ENCODE measurements at regions not wholly inside any gene's neighbourhood (a gene's known extent, or its start where the extent isn't known, plus 50 kb on each side); places are given as distances from the start of the nearest gene placed in this dataset.

DNA sequence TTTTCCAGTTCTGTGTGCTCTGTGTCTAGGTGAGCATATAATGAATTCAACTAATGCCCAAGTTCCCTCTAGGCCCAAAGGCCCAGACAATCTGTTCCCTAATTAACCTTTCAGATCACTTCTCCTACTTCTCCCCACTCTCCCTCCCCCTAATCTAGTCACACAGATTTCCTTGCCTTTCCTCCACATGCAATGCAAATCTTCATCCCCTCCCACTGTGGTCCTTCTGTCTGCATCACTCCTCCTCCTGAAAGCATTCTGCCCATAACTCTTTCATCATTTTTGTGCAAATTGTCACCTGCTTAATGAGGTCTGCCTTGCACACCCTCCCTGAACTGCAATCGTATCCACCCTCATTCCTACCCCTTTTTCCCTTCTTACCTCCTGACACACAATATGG is 346.6 kb downstream of the FBXO8 start:
- Histone ChIP-seq H3K9me3 (no peaks in the 10 kb centered on the region), H3K27ac (no peak overlapping the region), H3K4me1 (no peaks in the 10 kb centered on the region), H3K27me3 (no peaks in the 10 kb centered on the region), H3K4me3 (no peak overlapping the region), H3K36me3 (replicated peaks in 1 of 2; ENCODE audit: insufficient read depth in 1 of 2, low read depth in 2 of 2) (no peaks in the 10 kb centered on the region)
- no peak for TF ChIP-seq POLR2A (IDR thresholded peaks at IDR 0.05)
- TF ChIP-seq, protein P1, sequence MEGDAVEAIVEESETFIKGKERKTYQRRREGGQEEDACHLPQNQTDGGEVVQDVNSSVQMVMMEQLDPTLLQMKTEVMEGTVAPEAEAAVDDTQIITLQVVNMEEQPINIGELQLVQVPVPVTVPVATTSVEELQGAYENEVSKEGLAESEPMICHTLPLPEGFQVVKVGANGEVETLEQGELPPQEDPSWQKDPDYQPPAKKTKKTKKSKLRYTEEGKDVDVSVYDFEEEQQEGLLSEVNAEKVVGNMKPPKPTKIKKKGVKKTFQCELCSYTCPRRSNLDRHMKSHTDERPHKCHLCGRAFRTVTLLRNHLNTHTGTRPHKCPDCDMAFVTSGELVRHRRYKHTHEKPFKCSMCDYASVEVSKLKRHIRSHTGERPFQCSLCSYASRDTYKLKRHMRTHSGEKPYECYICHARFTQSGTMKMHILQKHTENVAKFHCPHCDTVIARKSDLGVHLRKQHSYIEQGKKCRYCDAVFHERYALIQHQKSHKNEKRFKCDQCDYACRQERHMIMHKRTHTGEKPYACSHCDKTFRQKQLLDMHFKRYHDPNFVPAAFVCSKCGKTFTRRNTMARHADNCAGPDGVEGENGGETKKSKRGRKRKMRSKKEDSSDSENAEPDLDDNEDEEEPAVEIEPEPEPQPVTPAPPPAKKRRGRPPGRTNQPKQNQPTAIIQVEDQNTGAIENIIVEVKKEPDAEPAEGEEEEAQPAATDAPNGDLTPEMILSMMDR (IDR thresholded peaks at IDR 0.05): no peak
- 36 to 40% methylated on average over 1 of the region's 1 CpG for WGBS, 2 donors
- no peak for ATAC-seq
- intact Hi-C loops (cut with DNase I): no loop called here
- no peak for DNase-seq

GRCh38 chr4:173935622-173936405 is 347.7 kb downstream of the FBXO8 start:
- no peaks in the 10 kb centered on the region for H3K9me3 ChIP-seq
- no peaks in the 10 kb centered on the region for H3K4me1 ChIP-seq
- H3K27ac ChIP-seq: no peak overlapping the region
- no peak for ATAC-seq
- 35 to 44% methylated on average over 5 of the region's 5 CpGs for WGBS, 2 donors
- intact Hi-C loops (cut with DNase I): no loop called here
- no peak for DNase-seq
- TF ChIP-seq, protein P1 (IDR thresholded peaks at IDR 0.05): no peak
- no peak for TF ChIP-seq POLR2A (IDR thresholded peaks at IDR 0.05)
- no peak overlapping the region for H3K4me3 ChIP-seq
- no peaks in the 10 kb centered on the region for H3K27me3 ChIP-seq
- H3K36me3 ChIP-seq (replicated peaks in 1 of 2; ENCODE audit: insufficient read depth in 1 of 2, low read depth in 2 of 2): no peaks in the 10 kb centered on the region

- ATAC-seq: no peak
- intact Hi-C loops (cut with DNase I): no loop called here
Measured at GRCh38 chr4:173934933-173935620, 348.4 kb downstream of the FBXO8 start.

GRCh38 chr4:173934201-173934600 is 349.3 kb downstream of the FBXO8 start:
- Histone ChIP-seq H3K27ac (no peak overlapping the region), H3K4me1 (no peaks in the 10 kb centered on the region), H3K4me3 (no peak overlapping the region), H3K27me3 (no peaks in the 10 kb centered on the region), H3K9me3 (no peaks in the 10 kb centered on the region), H3K36me3 (replicated peaks in 1 of 2; ENCODE audit: insufficient read depth in 1 of 2, low read depth in 2 of 2) (no peaks in the 10 kb centered on the region)
- ATAC-seq (no peak), DNase-seq (no peak)
- WGBS, 2 donors: 54 to 69% methylated on average over 2 of the region's 2 CpGs
- intact Hi-C loops (cut with DNase I): no loop called here
- TF ChIP-seq, protein P1 (IDR thresholded peaks at IDR 0.05): no peak
- TF ChIP-seq POLR2A (IDR thresholded peaks at IDR 0.05): no peak

More at GRCh38 chr4:173934933-173935620, 348.4 kb downstream of the FBXO8 start:
- DNase-seq: no peak
- no peaks in the 10 kb centered on the region for H3K36me3 ChIP-seq (replicated peaks in 1 of 2; ENCODE audit: insufficient read depth in 1 of 2, low read depth in 2 of 2)
- H3K4me1 ChIP-seq: no peaks in the 10 kb centered on the region
- no peaks in the 10 kb centered on the region for H3K9me3 ChIP-seq
- TF ChIP-seq POLR2A (IDR thresholded peaks at IDR 0.05): no peak
- TF ChIP-seq, protein P1 (IDR thresholded peaks at IDR 0.05): no peak
- no peak overlapping the region for H3K4me3 ChIP-seq
- no peak overlapping the region for H3K27ac ChIP-seq
- no peaks in the 10 kb centered on the region for H3K27me3 ChIP-seq
- WGBS, 2 donors: 16 to 38% methylated on average over 5 of the region's 5 CpGs

Data from body of pancreas (tissue), 4 donors.